GDM1 (cell line): ENCODE measurements at regions not wholly inside any gene's neighbourhood (a gene's known extent, or its start where the extent isn't known, plus 50 kb on each side); places are given as distances from the start of the nearest gene placed in this dataset.

Experiments
- DNase-seq: peaks from one replicate; lab custom pipeline; 2025; lab: John Stamatoyannopoulos, UW

- DNase-seq = no peak
Observed at GRCh38 chr1:201589186-201589585, 50.3 kb downstream of the NAV1 start.

DNA sequence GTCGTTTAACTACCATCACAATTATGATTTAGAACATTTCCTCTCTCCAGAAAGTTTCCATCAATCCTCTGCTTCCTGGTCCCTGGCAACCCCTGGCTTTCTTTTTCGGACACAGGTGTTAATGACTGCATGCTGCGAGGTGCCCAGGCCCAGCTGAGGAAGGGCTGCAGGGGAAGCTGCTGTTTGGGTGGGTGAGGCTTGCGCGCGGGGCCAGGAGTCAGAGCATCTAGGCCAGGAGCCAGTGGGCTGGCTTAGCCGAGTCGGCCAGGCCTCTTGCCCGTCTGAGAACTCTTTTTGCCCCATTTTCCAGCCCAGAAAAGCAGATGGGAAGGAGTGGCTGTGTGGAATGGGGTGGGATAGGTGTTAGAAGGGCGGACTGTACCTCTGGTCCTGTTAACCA lies 51.5 kb downstream of the NAV1 start:
- no peak for DNase-seq

DNA sequence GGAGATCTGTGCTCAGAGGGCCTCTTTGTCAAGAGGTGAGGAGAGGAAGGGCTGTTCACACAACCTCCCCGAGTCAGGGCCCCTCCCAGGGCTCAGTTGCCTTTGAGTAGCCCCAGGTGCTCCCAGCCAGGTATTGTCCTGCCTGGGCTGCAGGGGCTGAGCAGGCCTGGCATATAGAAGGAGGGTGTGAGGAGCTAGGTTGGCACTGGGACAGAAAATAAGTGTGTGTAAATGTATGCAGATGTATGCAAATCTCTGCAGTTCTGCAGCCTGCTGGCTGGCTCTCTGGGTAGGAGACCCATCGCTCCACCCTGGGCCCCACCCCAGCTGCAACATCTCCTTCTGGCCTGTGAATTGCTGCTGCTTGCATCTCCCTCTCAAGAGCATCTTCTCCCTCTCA lies 52.4 kb downstream of the NAV1 start:
- DNase-seq = no peak

DNA sequence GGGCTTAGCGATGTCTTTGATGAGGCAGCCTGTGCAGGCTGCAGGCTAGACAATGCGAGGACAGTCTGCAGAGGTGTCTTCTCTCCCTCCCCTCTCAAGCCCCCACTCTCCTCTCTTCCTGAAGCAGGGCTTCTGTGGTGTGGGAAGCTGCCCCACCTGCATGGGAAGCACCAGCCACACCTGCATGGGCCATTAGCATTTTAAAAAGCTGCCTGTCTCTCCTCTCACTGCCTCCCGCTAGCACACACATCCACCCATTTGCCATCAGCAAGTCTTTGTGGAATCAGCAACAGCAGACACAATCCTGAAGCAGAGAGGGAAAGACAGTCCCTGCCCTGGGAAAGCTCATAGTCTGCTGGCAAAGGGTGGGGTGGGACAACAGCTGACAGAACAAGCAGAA lies 53.1 kb downstream of the NAV1 start:
- DNase-seq = no peak

DNA sequence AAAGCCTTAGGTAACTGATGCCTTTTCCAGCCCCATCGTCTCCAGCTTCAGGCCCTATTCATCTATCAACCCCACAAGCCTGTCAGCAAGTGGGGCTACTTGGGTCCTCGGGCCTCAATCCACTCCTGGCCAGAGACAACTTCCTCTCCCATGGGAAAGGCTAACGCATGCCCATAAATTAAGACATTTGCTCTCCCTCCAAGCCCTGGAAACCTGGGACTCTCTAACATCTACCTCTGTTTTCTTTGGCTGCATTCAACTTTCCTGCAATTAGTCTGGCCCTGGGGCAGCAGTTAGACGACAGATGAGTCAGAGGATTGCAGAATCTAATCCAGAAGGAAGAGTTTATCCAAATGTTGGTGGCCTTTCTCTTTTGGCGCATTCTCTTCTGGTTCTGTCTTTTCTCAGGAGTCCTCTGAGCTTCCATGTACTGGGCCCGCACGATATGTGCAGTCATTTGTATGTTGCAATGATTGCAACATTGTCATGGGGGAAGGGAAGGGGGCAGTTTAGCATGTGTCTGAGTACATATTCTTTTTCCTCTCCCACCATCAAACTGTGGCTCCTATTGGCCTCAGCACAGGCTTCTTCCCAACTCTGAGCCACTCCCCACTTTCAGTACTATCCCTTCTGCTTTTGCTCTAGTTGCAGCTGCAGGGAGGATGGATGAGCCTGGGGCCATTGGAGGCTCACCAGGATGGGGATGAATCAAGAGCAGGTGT lies 54.4 kb downstream of the NAV1 start:
- DNase-seq = no peak

DNA sequence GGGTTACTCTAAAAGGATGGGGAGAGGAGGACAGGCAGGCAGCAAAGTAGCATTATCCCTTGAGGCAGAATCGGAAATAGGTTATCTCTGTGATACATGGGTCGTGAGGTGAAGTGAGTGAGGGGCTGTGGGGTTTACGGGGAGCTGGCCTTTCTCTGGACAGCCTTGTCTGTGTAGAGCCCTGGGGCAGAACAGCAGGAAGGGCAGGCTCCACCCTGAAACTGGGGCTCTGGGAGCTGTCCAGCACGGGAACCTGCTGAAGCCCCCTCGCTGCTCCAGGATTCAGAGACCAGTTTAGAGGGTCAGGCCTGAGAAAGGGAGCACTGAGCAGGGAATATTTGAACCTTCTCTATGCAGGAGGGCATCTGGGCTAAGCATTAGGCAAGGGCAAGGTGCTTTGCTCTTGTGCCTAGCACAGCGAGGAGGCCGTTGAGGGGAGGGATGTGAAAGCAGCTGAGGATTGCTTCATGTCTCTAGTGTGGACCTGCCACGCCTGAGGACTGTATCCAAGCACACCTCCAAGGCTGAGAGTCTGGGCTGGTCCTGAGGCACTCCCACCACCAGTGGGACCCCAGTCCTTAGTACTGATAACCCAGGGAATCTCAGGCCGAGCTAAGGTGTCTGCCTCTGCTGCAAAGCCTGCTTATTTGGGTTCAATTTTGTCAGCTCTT lies 55.8 kb downstream of the NAV1 start:
- no peak for DNase-seq

DNA sequence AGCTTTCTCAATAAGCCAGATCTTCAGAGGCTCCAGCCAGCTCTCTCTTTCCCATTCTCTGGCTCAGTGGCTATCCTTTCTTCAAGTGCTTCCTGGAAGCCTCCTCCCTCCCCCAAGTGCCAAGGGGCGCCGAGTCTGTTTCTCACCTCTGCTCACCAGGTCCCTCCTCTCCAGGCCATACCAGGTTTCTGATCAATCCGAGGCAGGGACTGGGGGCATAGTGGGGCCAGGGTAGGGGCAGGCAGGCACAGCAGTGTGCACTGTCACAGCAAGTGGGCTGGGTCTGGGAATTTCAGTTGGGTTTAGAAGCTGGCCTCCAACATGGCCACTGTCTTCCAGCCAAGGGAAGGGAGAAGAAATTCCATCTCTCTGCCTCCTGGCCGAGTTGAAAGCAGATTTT lies 56.5 kb downstream of the NAV1 start:
- DNase-seq = no peak

- no peak for DNase-seq
Observed at GRCh38 chr1:201596101-201596868, 57.4 kb downstream of the NAV1 start.

- DNase-seq = no peak
Observed at GRCh38 chr1:201597551-201598230, 58.8 kb downstream of the NAV1 start.

DNA sequence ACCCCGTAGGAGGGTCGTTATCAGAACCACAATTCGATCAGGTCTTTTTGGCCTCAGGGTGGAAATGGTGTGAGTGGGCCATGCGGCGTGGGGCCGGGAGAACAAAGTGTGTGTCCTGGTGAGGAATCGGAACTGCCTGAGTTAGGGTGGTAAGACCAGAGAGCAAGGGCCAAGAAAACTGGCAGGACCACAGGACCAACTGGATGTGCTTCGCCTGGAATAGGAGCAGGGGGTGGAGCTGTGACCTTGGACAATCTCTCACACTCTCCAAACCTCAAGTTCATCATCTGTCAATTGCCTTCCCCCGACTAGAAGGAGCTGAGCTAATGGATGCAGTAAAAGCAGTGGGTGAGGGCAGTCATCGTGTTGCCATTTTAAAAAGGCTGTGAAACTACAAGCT lies 59.5 kb downstream of the NAV1 start:
- DNase-seq = no peak

GRCh38 chr1:201598973-201599372 lies 60.0 kb downstream of the NAV1 start:
- no peak for DNase-seq

DNA sequence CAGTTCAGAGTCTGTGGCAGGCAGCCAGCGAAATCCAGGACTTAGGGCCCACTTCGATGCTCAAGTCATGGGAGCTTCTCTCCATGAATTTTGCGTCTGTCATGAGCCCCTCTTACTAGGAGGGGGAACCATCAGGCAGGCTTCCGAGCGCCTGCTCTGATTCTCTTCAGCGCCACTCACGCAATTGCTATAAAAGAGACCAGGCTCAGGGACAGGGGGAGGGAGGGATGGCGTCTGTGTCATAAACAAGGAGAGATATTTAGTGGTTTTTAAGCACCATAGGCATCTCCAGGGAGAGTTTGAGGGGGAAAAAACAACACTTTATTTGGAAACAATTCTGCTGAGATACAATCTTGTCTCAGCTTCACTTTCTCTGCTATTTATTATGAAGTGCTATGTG lies 60.6 kb downstream of the NAV1 start:
- no peak for DNase-seq

- DNase-seq = no peak
Observed at GRCh38 chr1:201602413-201603265, 63.7 kb downstream of the NAV1 start.

DNA sequence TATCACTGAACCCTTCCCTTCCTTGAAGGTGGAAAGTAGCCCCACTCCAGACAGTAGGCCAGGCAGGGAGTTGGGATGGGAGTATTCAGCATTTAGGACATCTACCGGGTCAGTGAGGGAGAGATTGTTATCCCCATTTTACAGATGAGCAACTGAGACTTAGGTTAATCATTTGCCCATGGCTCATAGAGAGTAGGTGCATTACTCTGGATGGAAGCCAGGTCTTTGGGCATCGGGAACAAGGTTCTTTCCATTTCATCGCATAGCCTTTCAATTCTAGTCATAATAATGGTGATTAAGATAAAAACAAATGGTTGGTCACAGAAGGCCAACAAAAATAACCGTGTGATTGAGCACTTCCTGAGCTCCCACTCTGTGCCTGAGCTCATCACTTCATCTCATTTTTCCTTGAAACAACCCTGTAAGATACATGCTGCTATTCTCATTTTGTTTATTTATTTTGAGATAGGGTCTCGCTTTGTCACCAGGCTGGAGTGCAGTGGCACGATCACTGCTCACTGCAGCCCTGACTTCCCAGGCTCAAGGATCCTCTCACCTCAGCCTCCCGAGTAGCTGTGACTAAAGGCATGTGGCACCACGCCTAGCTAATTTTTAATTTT lies 64.8 kb downstream of the NAV1 start:
- DNase-seq = no peak

DNA sequence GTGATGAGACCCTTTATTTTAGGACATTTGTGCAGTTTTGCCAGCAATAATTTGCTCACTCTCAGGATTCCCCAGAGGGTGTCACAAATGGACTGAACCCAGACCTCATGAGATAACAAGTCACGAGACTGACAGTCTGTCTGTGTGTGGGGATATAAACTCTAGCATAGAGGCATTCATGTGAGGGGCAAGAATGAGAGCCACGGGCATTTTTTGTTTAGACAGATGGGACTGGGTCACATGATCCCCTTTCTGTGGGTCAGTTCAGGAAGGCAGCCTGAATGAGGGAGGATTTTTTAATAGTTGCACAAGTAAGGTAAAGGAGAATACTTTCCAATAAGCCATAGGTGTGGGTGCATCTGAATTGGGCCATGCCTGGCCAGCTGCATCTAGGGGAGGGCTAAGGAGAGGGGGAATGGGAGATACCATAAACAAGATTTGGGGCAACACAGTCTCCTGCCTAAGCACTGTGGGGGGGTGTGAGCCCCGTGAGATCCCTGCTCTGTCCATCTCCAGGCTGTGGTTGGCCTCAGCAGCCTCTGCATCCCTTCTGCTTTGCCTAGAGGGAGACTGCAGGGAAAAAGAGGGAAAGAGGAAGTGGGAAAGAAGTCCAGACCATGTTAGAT lies 66.6 kb downstream of the NAV1 start:
- DNase-seq = no peak

- DNase-seq = no peak
Observed at GRCh38 chr1:201606096-201606495, 67.2 kb downstream of the NAV1 start.

DNA sequence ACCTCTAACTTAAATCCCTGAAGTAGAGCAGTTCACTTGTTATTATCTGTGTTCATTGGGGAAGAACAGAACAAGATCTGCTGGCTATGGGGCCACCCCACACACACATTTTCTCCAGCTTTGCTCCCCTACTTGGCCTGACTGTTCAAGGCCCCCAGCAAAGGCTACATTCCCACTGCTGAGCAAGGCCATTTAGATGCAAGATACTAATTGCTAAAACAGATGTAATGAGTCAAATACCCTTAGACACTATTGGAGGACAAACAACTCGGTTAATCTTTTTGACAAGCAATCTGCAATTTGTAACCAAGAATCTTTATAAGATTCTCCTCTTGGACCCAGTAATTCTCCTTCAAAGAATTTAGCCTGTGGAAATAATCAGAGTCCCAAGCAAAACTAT lies 67.7 kb downstream of the NAV1 start:
- DNase-seq = no peak

GRCh38 chr1:201608635-201609395 lies 69.9 kb downstream of the NAV1 start:
- no peak for DNase-seq

- no peak for DNase-seq
Observed at GRCh38 chr1:201609661-201610318, 70.9 kb downstream of the NAV1 start.
